GM18520 (cell line): ENCODE measurements at regions not wholly inside any gene's neighbourhood (a gene's known extent, or its start where the extent isn't known, plus 50 kb on each side); places are given as distances from the start of the nearest gene placed in this dataset.

Source experiments
- ATAC-seq: cut with Tn5 transposase; IDR thresholded peaks from one replicate; pipeline ENCODE4 v1.9.1; 2021; ENCODE audit not compliant: unreplicated experiment

GRCh38 chr5:10853154-10853553, 92.1 kb upstream of the DAP start:
- ATAC-seq: no peak

DNA sequence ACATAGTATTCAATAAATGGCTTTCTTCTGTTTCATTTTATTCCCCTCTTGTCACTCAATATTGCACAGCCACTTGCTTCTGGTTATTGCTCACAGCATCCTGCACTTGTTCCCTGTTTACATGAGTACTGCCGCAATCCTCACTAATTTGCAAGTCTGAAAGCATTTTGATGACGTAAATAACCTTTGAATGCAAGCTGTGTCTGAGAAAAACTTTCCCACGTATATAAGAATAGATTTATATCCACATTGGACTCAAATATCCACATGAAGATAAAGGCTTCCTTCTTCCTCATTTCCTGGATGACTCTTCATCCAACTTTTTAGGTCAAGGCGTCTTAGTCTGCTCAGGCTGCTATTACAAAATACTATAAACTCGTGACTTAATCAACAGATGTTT, 88.2 kb upstream of the DAP start:
- ATAC-seq: no peak

DNA sequence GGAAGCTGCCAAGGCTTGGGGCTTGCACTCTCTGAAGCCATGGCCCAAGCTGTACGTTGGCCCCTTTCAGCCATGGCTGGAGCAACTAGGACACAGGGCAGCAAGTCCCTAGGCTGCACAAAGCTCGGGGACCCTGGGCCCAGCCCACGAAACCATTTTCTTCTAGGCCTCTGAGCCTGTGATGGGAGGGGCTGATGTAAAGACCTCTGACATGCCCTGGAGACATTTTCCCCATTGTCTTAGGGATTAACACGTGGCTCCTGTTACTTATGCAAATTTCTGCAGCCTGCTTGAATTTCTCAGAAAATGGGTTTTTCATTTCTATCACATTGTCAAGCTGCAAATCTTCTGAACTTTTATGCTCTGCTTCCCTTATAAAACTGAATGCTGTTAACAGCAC, 83.0 kb upstream of the DAP start:
- no peak for ATAC-seq

DNA sequence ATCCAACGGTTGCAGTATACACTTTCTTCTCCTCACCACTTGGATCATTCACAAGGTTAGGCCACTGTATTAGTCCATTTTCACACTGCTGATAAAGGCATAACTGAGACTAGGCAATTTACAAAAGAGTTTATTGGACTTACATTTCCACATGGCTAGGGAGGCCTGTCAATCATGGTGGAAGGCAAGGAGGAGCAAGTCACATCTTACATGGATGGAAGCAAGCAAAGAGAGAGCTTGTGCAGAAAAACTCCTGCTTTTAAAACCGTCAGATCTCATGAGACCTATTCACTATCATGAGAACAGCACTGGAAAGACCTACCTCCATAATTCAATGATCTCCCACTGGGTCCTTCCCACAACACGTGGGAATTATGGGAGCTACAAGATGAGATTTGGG, 81.8 kb upstream of the DAP start:
- ATAC-seq: no peak

- ATAC-seq: no peak
These were observed 79.0 kb upstream of the DAP start for GRCh38 chr5:10839916-10840599.

- ATAC-seq: no peak
These were observed 78.1 kb upstream of the DAP start for GRCh38 chr5:10839118-10839517.

GRCh38 chr5:10838038-10838437, 77.0 kb upstream of the DAP start:
- ATAC-seq: peak; percentile 99

GRCh38 chr5:10836986-10837385, 76.0 kb upstream of the DAP start:
- no peak for ATAC-seq

GRCh38 chr5:10834695-10835094, 73.7 kb upstream of the DAP start:
- no peak for ATAC-seq

DNA sequence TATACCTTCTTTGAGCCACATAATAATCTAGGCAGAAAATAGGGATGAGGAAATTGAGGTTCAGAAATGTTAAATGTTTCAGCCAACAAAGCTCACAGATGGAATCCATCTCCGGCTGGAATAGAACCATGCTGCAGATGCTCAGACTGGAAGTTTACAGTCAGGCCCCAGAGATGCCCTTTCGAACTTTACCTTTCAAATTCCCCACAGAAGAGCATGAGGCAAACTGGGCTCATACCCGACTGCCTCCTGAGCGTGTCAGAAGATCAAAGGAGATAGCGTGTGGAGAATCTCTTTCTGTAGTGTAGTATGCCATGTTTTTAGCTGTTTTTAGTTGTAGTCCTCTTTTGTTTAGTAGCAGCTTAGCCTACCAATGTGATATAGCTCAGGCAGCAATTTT, 72.0 kb upstream of the DAP start:
- ATAC-seq: no peak

DNA sequence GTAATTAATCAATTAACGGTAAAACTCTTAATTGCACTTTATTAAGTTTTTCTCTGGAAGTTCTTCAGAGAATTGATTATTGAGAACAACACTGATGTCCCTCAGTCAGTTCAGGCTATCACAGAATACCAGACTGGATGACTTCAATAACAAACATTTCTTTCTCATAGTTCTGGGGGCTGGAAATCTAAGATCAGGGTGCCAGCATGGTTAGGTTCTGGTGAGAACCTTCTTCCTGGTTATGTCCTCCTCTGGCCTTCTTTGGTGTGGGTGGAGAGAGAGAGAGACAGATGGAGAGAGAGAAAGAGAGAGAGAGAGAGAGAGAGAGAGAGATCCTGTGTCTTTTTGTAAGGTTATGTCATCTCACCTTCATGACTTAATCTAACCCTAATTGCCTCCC, 71.4 kb upstream of the DAP start:
- ATAC-seq: no peak

DNA sequence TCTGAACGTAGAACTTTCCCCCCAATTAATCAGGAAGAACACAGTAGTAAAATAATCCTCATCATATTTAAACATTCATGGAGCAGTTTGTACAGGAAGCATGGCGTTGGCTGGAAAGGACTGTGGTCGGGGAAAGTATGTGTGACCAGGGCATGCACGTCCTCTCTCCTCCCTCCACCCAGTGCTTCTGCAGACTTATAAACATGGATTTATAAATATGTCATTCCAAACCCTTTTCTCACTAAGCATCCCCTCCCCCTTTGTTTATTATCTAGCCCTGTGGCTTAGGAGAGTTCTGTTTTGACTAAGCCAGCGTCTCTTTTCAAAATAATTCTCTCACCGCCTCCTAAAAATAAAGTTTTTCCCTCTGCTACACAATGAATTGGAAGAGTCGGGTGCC, 70.4 kb upstream of the DAP start:
- ATAC-seq: no peak

- ATAC-seq: no peak
These were observed 67.2 kb upstream of the DAP start for GRCh38 chr5:10828241-10828640.

DNA sequence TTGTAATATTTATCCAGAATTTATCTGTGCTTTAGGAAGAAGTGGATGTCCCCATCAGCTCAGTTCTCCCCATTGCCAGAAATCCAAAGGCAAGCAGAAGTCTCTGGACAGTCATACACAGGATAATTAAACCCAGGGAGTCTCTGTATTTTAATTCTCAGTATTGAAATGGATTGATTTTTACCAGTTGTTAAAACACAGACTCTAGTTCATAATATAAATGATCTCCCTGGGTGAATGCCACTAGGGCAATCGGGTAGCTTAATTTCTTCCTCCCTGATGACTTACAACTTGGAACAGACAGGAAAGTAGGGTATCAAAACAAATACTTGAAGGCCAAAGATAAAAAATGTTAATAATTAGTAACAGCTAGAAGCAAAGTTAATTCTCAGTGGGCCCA, 66.5 kb upstream of the DAP start:
- no peak for ATAC-seq

GRCh38 chr5:10826971-10827370, 65.9 kb upstream of the DAP start:
- no peak for ATAC-seq

DNA sequence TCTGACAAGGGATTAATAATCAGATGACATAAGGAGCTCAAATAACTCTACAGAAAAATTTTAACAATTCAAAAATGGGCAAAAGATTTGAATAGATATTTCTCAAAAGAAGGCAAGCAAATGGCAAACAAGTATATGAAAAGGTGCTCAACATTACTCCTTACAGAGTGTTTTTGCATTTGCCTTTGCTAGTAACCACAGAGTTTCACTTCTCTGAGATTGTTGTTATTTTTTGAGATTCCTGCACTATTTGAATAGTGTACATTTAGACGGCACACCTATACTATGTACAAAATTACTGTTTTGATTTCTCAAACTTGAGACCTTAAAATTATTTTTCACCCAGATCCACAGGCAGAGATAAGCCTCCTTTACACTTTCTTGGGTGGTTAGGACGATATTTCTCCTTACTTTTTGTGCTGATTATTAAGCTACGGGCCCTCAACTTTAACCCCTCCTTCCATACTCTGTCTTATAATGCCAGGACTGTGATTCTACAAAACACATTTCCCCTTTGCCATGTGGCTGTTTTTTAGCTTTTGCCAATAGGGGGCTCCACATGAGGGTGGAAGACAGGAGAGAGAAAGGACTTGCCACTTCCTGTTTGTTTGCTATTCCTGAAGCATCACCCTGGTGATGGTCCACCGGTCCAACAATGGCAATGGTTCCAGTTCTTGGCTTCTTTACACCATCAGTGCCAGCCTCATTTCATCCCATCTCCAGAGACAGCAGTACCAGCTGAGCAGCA, 65.0 kb upstream of the DAP start:
- peak; percentile 55 for ATAC-seq

DNA sequence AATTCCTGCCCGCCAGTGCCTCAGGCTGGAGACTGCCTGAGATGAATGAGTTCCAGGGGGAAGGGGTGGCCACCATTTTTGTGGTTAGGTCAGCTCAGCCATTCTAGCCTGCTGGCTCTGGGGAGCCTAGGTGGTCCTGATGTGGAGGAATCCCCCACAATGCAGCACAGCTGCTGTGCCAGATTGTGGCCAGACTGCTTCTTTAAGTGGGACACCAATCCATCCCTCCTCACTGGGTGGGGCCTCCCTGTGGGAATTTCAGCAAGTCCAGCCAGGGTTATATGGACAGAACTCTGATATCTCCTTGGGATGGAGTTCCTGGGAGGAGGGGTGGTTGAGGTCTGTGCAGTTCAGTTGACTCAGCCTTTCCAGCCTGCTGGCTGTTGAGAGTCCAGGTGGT, 51.2 kb upstream of the DAP start:
- ATAC-seq: no peak
